Brain pericyte (primary cell): ENCODE measurements at regions not wholly inside any gene's neighbourhood (a gene's known extent, or its start where the extent isn't known, plus 50 kb on each side); places are given as distances from the start of the nearest gene placed in this dataset.

ENCODE experiments used
- DNase-seq: peaks from one replicate; pipeline ENCODE4 v3.0.0-alpha.2; 2012; ENCODE audit warnings: low read depth, low spot score

DNA sequence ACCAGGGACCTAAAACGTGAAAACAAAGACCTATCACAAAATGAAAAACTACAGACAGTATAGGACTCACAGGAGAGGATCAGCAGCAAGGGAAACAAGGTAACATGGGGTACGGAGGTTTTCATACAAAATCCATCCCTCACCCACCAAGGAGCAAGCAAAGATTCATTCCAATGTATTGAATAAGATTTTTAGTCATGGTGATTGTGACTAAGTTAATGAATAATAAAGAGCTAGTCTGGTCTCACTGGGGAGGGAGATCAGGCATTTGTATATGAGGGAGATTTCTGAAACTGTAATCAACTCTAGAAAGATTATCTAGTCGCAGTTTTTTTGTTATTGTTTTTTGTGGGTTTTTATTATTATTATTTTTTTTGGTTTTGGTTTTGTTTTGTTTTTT is 336.5 kb upstream of the MMADHC start:
- DNase-seq = no peak

DNA sequence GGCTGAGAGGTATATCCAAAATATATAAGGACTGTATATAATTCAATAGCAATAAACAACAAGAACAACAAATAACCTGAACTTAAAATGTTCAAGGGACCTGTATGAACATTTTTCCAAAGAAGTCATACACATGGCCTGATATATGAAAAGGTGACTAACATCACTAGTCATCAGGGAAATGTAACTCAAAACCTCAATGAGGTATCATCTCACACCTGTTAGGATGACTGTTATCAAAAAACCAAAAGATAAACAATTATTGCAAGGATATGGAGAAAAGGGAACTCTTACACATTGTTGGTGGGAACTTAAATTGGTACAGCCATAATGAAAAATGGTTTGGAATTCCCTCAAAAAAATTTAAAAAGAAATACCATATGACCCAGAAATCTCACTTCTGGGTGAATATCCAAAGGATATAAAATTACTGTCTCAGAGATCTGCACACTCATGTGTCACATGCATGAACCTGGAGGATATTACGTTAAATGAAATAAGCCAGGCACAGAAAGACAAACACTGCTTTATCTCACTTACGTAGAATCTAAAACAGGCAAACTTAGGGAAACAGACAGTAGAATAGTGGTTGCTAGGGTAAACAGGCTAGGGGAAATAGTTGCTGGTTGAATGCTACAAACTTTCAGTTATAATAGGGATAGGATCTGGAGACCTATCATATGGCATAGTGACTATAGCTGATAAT is 334.5 kb upstream of the MMADHC start:
- DNase-seq = no peak

DNA sequence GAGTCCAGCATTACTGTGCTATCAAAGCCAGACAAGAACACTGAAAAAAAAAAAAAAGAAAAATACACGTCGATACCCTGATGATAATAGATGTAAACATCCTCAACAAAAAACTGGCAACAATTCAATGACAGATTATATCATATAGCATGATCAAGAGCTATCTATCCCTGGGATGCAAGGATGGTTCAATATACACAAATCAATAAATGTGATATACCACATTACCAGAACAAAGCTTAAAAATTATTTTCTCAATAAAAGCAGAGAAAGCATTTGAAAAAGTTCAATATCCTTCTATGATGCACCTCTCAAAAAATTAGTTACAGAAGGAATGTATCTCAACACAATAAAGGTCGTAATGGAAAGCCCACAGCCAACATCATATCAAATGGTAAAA is 332.8 kb upstream of the MMADHC start:
- no peak for DNase-seq

DNA sequence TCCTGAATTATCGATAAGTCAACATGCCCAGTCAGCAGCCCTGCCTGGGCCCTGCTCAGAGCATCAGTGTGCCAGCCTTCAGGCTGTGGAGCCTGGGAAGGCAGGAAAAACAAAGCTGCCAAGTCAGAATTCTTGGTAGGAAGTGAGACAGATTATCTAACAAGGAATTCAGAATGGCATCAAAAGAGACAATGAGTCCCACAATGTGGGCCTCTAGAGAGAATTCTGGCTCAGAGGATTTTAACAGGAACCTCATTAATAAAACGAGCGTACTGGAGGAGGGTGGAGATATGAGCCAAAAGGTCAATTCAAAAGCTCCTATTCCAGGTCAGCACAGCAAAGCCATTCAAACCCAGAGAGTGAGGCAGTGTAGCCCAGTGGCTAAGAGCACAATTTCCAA is 327.6 kb upstream of the MMADHC start:
- DNase-seq = no peak

DNA sequence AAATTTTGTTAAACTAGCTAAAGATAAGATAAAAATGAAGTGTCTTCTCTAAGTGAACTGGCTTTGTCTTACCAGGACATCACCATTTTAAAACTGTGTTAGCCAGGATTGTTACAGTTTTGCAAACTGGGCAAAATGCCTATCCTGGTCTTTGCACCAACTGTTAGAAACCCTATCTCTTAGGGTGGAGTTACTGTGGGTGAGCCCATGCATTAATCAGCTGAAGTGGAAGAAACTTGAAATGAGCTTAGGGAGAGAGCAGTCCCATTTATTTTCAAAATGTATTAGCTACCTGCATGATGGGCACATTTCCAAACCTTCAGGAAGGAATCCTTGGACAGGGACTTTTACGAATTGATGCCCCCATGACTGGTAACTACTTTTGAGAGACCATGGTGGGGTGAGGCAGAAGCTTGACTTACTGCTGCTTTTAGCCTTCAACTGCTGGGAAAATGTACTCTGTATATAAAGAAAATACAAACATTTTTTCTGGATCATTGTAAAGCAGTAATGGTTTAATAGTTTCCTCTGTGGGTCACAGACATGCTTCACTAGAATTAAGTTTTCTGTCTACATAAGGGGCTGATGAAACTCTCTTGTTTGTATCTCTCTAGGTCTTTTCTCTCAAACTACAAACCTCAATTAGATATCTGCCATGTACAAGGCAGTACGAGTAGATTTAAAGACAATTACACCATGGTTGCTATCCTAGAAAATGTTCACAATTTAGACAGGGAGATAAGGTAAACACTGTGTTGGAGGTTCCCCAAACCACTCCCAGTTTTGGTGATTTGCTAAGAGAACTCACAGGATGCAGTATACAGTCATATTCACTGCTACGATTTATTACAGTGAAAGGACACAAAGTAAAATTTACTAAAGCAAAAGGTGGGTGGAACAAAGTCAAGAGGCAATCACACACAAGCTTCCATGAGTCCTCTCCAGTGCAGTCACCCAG is 321.4 kb upstream of the MMADHC start:
- no peak for DNase-seq

DNA sequence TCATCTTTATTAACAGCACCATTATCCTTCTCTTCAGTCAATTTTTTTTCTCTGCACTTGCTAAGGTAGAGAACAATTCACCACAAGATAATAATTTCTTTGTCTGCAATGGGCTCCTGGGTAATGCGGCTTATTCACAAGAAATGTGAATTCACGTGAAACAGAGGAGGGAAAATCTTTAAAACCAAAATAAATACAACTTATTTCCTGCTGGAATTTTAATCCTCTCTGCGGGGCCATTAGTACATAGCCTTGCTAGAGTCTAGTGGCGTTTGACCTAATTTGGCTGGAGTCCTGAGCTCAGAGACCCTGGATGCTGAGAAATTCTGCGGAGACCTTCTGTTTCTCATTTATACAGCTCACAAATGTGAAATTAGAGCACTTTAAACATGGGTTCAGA is 319.3 kb upstream of the MMADHC start:
- DNase-seq = no peak

DNA sequence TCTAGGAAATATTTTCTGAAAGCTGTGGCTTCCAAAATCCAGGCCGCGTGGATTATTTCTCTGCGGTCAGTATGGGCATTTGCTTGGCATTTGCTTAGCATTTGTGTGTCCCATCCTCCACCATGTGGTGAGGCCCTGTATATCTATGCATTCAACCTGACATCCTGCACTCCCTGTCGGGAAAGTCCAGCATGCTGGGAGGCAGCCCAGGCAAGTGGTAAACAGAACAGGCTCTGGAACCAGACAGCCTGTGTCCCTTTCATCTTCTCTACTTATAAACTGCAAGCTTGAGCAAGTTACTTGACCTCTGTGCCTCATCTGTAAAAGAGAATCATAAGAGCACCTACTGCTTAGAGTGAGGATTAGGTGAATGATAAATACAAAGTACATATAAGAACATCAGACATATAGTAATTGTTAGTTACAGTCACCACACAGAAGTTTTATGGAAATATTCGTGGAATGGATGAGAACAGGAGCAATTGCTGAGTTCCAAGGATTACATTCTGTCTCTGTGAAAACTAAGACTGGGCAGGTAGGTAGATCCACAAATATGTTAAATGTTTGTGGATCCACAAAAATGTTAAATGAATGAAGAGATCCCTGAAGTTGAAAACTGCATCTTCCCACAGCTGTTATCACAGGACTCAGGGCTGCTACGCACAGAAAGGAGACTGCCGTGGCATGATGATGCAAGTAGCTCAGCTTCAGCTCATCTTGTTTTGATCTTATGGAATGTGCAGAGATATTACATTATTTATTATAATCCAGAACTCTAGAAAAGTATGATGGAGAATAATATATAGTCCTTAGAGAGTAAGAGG is 317.0 kb upstream of the MMADHC start:
- DNase-seq = no peak

DNA sequence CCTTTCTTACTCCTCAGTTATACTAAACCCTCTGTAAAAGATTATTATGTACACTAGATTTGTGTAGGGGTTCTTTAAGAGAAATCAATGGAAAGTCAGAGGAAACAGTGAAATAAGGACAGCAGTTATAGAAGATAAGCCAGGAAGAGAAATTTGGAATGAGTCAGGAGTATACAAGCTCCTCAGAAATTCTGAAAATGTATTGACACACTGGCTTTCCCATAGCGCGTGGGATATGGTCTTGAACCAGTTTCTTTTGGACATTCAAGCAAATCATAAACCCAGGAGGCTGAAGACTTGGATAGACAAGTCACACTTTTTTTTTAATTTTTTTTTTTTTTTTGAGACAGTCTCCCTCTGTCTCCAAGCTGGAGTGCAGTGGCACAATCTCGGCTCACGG is 316.1 kb upstream of the MMADHC start:
- DNase-seq = no peak

DNA sequence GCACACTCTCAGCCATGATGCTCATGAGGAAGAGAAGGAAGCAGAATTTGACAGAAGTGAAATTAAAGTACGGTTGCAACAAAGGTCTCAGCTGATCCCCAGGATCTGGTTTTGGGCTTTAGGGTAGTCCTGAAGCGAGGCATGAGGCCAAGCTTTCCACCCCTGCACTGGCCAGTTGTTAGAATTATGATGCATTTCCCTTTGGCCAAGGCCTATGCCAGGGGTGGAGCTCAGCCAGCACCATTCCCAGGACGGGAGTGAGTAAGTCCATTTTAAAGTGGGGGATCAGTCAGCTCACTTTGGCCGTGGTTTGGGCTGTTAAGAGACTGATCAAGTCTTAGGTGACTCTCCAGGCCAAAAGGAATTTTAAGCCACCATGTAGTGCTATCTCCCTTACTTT is 314.5 kb upstream of the MMADHC start:
- DNase-seq = no peak

DNA sequence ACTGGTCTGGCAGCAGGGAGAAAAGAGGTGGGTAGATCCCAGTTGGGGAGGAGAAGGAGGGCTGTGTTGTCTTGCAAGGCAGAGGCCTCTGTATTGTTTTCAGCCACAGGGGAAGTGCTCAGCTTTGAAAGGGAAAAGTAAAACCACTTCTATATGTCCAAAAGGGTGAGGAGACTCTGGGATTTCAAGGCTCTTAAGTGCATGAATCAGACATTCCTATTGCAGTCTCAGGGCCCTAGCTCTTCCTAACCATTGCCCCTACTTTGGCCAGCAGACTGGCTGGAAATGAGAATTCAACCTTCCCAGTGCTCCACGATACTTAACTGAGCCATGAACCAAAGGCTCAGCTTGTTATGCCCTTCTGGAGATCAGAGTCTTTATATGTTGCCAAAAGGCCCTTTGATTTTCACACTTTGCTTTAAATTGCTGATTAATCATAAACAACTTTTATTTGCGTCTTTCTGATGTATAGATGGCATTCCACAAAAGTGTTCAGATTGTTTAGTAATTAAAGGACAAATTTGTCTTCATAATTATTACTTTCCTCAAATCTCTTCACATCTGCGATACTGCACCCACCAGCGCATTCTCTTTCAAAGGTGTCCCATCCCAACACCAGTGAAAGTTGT is 313.8 kb upstream of the MMADHC start:
- no peak for DNase-seq

DNA sequence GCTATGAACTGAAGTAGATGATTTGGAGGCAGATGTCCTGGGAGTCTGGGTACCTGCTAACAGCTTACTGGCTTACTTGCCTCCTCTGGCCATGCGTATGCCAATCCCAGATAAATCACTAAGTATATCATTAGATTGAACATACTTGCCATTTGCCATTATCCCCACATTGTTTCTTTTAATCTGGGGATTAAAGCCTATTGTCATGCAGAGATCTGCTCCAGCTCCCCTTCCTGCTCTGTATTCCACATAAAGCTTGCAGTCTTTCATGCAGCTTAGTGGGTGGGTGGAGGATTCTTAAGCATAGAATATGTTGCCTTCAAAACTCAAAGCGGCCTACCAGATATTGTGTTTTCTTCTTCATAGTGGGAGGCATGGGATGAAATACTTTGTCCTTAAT is 311.8 kb upstream of the MMADHC start:
- DNase-seq = no peak

DNA sequence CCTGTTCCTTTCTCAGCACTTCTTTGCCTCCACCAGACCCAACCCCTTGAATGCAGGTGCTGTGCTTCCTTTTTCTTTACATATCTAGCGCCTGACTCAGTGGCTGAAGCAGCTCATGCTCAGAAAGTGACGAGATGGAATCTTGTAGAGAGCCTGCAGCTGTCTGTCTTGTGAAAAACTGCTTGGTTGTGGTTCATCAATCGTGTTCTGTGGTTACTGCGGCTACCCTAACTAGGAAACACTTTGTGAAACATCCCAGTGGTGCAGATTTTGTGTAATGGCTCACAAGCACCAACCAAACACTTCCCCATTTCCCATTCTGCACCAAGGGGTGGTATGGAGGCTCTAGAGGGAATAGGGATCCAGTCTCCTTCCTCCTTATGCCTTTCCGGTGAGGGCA is 307.2 kb upstream of the MMADHC start:
- DNase-seq = no peak

DNA sequence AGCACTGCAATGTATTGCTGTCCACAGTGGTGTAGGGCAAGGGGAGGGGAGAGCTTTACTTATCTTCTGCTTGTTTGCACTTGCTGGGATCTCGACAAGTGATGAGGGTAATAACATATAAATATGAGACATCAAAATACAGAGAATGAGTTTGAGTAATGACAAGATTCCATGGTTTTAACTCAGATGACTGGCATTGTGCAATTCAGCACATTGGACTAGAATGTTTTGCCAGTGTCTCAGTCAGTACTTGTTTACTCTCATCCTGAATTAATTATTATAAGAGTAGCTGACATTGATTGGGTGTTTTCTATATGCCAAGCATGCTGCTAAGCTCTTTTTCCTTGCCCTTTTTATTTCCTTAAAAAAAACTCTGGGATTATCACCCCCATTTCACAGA is 306.7 kb upstream of the MMADHC start:
- DNase-seq = no peak

DNA sequence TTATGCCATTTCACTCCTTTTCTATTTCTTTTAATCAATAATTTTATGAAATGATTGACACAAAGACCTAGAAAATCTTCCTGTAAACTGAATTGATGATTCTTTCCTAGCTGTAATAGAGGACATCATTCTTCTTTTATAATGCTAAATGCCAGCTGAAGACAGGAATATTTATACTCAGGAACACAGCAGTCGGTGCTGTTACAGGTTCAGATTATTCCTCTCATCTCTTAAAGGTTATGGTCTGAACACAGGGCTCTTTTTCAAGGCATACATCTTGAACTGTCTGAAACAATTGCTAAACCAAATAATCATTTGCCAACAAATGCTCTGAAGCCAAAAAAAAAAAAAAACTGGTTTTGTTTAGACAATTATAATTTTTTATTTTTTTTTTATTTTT is 305.0 kb upstream of the MMADHC start:
- DNase-seq = no peak

DNA sequence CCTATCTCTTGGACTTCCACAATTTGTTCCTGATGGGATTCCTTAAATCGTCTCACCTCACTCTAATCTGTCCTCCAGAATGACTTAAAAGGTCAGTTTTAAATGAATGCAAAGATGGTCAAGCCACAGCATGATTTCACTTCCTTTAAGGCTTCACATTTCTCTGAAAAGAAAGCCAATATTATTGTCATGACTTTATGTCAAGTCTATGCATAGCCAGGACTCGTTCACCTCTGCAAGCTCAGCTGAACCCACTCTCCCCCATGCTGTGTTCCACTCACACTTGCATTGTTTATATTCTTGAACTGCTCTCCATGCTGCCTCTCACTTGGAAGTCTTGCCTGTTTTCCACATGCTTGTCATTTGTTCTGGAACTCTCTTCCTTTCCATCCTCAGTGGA is 298.4 kb upstream of the MMADHC start:
- peak; percentile 36 for DNase-seq

DNA sequence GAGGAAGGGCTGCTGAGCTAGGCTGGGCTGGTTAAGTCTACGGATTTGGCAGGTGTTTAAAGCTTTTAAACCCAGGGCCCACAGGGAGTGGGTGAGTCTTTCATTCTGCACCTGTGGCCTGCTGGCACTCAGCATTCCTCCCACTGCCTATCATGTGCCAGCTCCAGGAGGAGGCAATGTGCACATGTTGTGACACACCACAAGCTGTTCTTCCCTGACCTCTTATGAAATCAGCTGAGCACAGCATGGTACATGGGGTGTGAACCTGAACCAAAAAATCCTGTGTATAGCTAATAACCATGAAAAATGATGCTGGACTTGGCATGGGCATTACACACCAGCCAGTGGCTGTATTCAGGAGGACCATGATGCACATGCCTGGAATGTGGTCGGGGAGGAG is 297.9 kb upstream of the MMADHC start:
- DNase-seq = no peak

DNA sequence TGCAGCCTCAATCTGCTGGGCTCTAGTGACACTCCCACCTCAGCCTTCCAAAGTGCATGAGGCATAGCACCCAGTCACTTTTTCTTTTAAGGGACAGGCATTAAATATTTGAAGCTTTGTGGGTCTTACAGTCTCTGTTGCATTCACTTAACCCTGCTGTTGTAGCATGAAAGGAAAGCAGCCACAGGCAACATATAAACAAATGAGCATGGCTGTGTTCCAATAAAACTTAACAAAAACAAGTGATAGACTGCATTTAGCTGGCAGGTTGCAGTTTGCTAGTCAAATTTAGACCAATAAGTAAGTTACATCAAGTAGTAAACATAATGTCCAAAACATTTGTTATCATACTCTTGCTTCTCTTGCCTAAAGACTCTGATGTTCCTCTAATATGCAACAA is 297.3 kb upstream of the MMADHC start:
- no peak for DNase-seq

DNA sequence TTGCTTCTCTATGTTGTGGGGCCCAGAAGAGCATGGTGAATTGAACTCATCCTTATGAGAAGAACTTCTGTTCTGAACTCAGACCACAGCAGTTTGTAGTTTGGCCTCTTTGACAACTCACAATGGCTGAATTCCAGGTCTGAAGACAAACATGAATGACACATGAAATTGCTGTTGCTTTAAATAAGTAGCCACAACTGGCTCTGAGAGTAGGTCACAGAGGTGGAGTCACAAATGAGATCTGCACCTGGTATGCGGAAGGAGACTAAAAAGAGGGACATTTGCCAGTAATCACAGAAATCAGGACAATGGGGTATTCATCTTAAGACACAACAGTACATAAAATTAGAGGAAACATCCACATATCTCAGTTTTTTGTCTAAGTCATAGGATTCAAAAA is 290.3 kb upstream of the MMADHC start:
- DNase-seq = no peak

DNA sequence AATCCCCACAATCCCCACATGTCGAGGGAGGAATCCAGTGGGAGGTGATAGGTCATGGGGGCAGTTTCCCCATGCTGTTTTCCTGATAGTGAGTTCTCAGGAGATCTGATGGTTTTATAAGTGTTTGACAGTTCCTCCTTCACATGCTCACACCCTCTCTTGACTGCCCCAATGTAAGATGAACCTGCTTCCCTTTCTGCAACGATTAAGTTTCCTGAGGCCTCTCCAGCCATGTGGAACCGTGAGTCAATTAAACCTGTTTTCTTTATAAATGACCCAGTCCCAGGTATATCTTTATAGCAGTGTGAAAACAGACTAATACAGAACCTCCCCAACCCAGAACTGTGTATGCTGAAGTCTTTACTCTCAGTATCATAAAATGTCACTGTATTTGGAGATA is 289.5 kb upstream of the MMADHC start:
- no peak for DNase-seq

DNA sequence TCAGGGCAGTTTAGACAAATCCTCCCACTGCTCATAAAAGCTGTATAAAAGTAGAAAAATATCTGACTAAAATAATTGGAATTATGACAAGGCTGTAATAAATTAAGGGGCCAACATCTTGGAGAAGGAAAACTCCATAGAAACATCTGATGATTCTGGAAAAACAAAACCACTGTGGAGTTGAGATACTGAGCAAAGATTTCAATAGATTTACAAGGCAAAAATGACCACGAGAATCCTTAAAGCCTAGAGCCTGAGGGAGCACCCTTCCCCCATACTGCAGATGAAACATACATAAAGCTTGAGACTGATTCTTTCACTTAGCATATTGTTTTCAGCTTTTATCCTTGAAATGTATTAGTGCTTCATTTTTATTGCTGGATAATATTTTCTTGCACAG is 286.4 kb upstream of the MMADHC start:
- no peak for DNase-seq

DNA sequence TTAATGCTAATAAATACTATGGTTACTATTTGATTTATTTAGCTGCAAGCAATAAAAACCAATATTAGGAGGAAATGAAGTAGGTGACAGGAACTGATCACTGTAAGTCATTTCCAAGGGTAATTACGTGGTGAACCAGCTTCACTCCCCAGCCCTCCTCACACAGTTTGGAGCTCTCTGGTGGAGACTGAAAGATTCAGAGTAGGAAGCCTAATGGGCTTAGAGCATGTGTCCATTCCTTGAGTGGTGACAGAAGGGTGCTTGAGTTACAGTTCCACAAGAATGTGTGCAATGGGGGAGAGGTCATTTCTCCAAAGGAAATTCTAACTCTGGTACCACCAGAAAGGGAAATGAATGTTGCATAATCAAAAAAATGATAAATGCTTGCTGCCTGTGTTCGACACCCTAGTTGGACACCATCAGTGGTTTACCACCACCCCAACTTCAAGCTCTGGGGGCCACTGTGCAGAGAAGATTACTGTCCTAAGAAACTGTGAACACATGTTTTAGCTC is 285.1 kb upstream of the MMADHC start:
- no peak for DNase-seq

DNA sequence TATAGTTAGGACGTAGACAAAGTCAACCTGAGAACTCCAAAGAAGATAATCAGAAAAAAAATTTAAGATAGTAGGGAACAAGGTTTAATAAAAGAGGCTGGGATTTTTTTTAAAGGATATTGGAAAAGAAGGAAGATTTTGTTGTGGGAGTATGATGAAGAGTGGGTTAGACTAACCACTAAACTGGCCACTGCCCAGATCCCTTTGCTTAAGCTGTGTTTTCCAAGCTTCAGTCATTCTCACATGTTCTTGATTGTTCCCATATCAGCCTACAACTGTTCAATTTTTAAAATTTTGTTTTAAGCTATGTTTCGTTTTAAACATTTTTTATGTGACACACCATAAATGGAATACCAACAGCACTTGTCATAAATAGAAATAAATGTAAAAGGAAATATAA is 284.5 kb upstream of the MMADHC start:
- DNase-seq = no peak
